HepG2 (cell line): ENCODE measurements at regions not wholly inside any gene's neighbourhood (a gene's known extent, or its start where the extent isn't known, plus 50 kb on each side); places are given as distances from the start of the nearest gene placed in this dataset.
A peak's percentile ranks its signal among the peaks of the same experiment; 100 is the strongest.

ENCODE experiments used
- ATAC-seq: fragments of 200-7000 bp; cut with Tn5 transposase; 3 replicates; pipeline ENCODE4 v1.9.1; 2020; ENCODE audit warnings: mild to moderate bottlenecking, moderate library complexity
- BruUV-seq: library from RNA; stranded (reverse); fragments of 400-500 nt; replicated peaks from 2 replicates; lab custom pipeline; 2021; lab: Mats Ljungman, UMichigan
- CTCF ChIA-PET: fragments of 300-600 bp; formaldehyde crosslinking; extraction: SDS; loops from one replicate; lab custom pipeline; 2021; ENCODE audit warnings: low total read pairs, inconsistent platforms, low intra/inter-chr PET ratio; lab: Yijun Ruan, JAX
- POLR2A ChIA-PET: fragments of 350-600 bp; sonication (Branson Sonifier 250); formaldehyde crosslinking; loops from one replicate; lab custom pipeline; 2020; ENCODE audit warnings: antibody characterized with exemption, inconsistent platforms; lab: Yijun Ruan, JAX
- DNase-seq: peaks from one replicate; pipeline ENCODE4 v3.0.0-alpha.2; 2015; ENCODE audit warnings: low spot score
- FAIRE-seq: peaks from 3 replicates; lab custom pipeline; 2011; peaks lifted over from hg19 to GRCh38; lab: Jason Lieb, UNC
- H2AFZ ChIP-seq: one replicate; pipeline ENCODE4 v1.6.1; 2011; ENCODE audit warnings: low read length, inconsistent platforms
- H3K27ac ChIP-seq: fragments of 300-600 bp; 3 replicates; pipeline ENCODE4 v1.8.0; 2011; ENCODE audit warnings: mixed run types, mild to moderate bottlenecking, mixed read lengths, low read length, inconsistent platforms; ENCODE audit not compliant: insufficient read depth; ENCODE audit errors: extremely low read length
- H3K27me3 ChIP-seq, 2 experiments: fragments of 200-600 bp in 1 of 2; 2 replicates in 1 of 2; 3 replicates in 1 of 2; pipeline versions ENCODE4 v1.6.0 to v1.8.0; 2011; ENCODE audit warnings: low read length in 2 of 2, mild to moderate bottlenecking in 2 of 2, moderate library complexity in 2 of 2, inconsistent platforms in 1 of 2; ENCODE audit not compliant: insufficient read depth in 2 of 2, control insufficient read depth in 1 of 2
- H3K36me3 ChIP-seq, 2 experiments: fragments of 200-600 bp in 1 of 2; replicated peaks in 1 of 2; 2 replicates in 1 of 2; 3 replicates in 1 of 2; pipeline versions ENCODE4 v1.5.1 to v1.8.0; 2011; ENCODE audit warnings: low read length in 2 of 2, inconsistent platforms in 1 of 2; ENCODE audit not compliant: insufficient read depth in 2 of 2, control insufficient read depth in 1 of 2
- H3K4me1 ChIP-seq: 2 replicates; pipeline ENCODE4 v1.5.1; 2012; ENCODE audit warnings: low read length, inconsistent platforms; ENCODE audit not compliant: insufficient read depth
- H3K4me2 ChIP-seq: 2 replicates; pipeline ENCODE4 v1.6.0; 2011; ENCODE audit warnings: low read depth, low read length, inconsistent platforms
- H3K4me3 ChIP-seq, 3 experiments: fragments of 200-600 bp in 1 of 3; sonication (generic), shearing (Covaris generic) in 1 of 3; replicated peaks in 1 of 3; 2 replicates each; pipeline ENCODE4 v1.5.1; 2011 to 2016; ENCODE audit warnings: low read length in 3 of 3, inconsistent platforms in 2 of 3, low read depth in 2 of 3, mild to moderate bottlenecking in 2 of 3, control low read depth in 1 of 3, mixed read lengths in 1 of 3; ENCODE audit not compliant: insufficient read depth in 1 of 3
- H3K79me2 ChIP-seq: one replicate; pipeline ENCODE4 v1.6.1; 2011; ENCODE audit warnings: low read length, inconsistent platforms; ENCODE audit not compliant: insufficient read depth
- H3K9ac ChIP-seq: 2 replicates; pipeline ENCODE4 v1.6.0; 2011; ENCODE audit warnings: mild to moderate bottlenecking, low read depth, low read length, inconsistent platforms; ENCODE audit not compliant: insufficient read depth
- H3K9me3 ChIP-seq: 2 replicates; pipeline ENCODE4 v1.5.1; 2012; ENCODE audit warnings: mild to moderate bottlenecking, low read length
- H4K20me1 ChIP-seq: 2 replicates; pipeline ENCODE4 v1.6.0; 2011; ENCODE audit warnings: inconsistent platforms, mild to moderate bottlenecking, low read length, moderate library complexity; ENCODE audit not compliant: insufficient read depth
- BRF2 ChIP-seq: sonication (generic); formaldehyde crosslinking; IDR thresholded peaks from 2 replicates; pipeline ENCODE4 v1.8.1; 2022; ENCODE audit warnings: mild to moderate bottlenecking, missing genetic modification reagents
- FOXA1 ChIP-seq, 2 experiments: fragments of 450-650 bp in 1 of 2; sonication (generic) in 1 of 2; formaldehyde crosslinking in 1 of 2; IDR thresholded peaks; 2 replicates each; pipeline versions ENCODE4 v1.4.0 to v1.6.1; 2016 to 2020; ENCODE audit warnings: missing genetic modification reagents in 1 of 2
- ZFP36 ChIP-seq: fragments of 150-350 bp; IDR thresholded peaks from 2 replicates; pipeline ENCODE4 v1.6.1; 2018; ENCODE audit warnings: borderline replicate concordance, low read length, low read depth; ENCODE audit not compliant: partially characterized antibody
- ZKSCAN8 ChIP-seq: IDR thresholded peaks from 2 replicates; pipeline ENCODE4 v1.6.1; 2016; ENCODE audit warnings: borderline replicate concordance, missing genetic modification reagents, missing compliant biosample characterization
- ZNF350 ChIP-seq: sonication (generic); formaldehyde crosslinking; IDR thresholded peaks from 2 replicates; pipeline ENCODE4 v1.4.0; 2020; ENCODE audit warnings: mild to moderate bottlenecking, low read depth, missing genetic modification reagents, borderline replicate concordance
- WGBS: methylation state at CpG from one replicate; pipeline ENCODE4 v1.1.6; 2017; ENCODE audit warnings: low lambda C conversion rate; 5-methylcytosine and 5-hydroxymethylcytosine counted together
- in situ Hi-C: cut with HindIII; loops from 2 replicates; pipeline ENCODE4 v1.10.0; 2017; ENCODE audit warnings: low pct_unique_long_range_greater_than_20kb; ENCODE audit not compliant: extremely low pct_ligation_motif_present
- intact Hi-C: fragments of 100-400 bp; cut with micrococcal nuclease; formaldehyde crosslinking; loops from one replicate; pipeline ENCODE4 v1.10.0; 2022; ENCODE audit not compliant: unreplicated experiment

GRCh38 chr4:138096384-138097062, 145.6 kb downstream of the SLC7A11 start:
- no peak for FAIRE-seq
- intact Hi-C loops = loop anchor here (5.0 kb wide), 1 partner anchor 251 kb away; no protein-coding TSS in a partner anchor
- H3K27ac ChIP-seq = peak overlapping the region; percentile 5
- no peak overlapping the region for H2AFZ ChIP-seq
- CTCF ChIA-PET = no interaction called here
- BruUV-seq = no TSS peak
- no peaks in the 10 kb centered on the region for H3K36me3 ChIP-seq
- TF ChIP-seq FOXA1 (IDR thresholded peaks at IDR 0.05) = no peak
- TF ChIP-seq FOXA1 (CRISPR knock-in tag; IDR thresholded peaks at IDR 0.05) = 0 out of 2 replicates have a peak, but pooled peaks have one; percentile 8
- no peak for TF ChIP-seq ZNF350 (CRISPR knock-in tag)
- TF ChIP-seq BRF2 (CRISPR knock-in tag) = no peak
- no peak for TF ChIP-seq ZFP36
- no peak for TF ChIP-seq ZKSCAN8 (CRISPR knock-in tag)
- TF ChIP-seq, all 625 proteins: peak for 1
- no peaks in the 10 kb centered on the region for H3K79me2 ChIP-seq
- H3K4me2 ChIP-seq = peak overlapping the region; percentile 24; the same call in 1 of the 2 replicates
- H3K4me1 ChIP-seq = peaks cover 60% of the 10 kb centered on the region
- ATAC-seq = peak; percentile 38
- DNase-seq = no peak
- in situ Hi-C loops = loop anchor here (5.0 kb wide), 1 partner anchor 59 kb away; no protein-coding TSS in a partner anchor
- H3K9me3 ChIP-seq = no peaks in the 10 kb centered on the region
- no peak overlapping the region for H3K4me3 ChIP-seq
- no peaks in the 10 kb centered on the region for H4K20me1 ChIP-seq
- 71% methylated on average over 3 of the region's 4 CpGs for WGBS
- POLR2A ChIA-PET = interaction anchor here (0.7 to 1.4 kb wide), 2 partner anchors 8 to 577 kb away, joined by 3 read pairs; no protein-coding TSS in a partner anchor
- no peak overlapping the region for H3K9ac ChIP-seq
- H3K27me3 ChIP-seq = no peaks in the 10 kb centered on the region
